ENCODE measurements at regions not wholly inside any gene's neighbourhood (a gene's known extent, or its start where the extent isn't known, plus 50 kb on each side); places are given as distances from the start of the nearest gene placed in this dataset.
"Not testable (repeated sequence)": the region's sequence is repeated elsewhere in the genome, so short reads cannot be mapped to it uniquely, and the experiment has no call there.

GRCh38 chr13:112145551-112146360 is 78.8 kb downstream of the SOX1 start:
- no peak for DNase-seq

GRCh38 chr13:112150352-112150751 is 83.4 kb downstream of the SOX1 start:
- DNase-seq: no peak

GRCh38 chr13:112152846-112153245 is 85.9 kb downstream of the SOX1 start:
- no peak for DNase-seq

DNA sequence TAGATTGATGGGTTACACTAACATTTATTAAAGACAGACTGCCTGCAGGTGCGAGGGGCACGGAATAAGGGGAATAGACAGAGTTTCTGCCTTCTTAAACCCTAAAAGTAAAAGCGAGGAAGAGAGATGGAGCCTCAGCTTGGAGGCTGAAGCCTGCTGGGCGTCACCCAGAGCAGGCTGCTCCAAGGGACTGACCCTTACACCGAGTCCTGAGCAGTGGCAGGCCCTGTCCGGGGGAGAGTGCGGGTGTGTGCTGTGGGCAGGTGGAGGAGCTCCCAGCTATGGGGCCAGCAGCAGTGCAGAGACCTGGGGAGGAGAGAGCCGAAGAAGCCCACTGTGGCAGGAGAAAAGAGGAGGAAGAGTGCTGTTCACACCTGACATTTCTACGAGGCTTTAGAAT is 86.4 kb downstream of the SOX1 start:
- no peak for DNase-seq

- DNase-seq: no peak
These were observed 86.9 kb downstream of the SOX1 start for GRCh38 chr13:112153846-112154245.

GRCh38 chr13:112154301-112155060 is 87.5 kb downstream of the SOX1 start:
- DNase-seq: no peak

DNA sequence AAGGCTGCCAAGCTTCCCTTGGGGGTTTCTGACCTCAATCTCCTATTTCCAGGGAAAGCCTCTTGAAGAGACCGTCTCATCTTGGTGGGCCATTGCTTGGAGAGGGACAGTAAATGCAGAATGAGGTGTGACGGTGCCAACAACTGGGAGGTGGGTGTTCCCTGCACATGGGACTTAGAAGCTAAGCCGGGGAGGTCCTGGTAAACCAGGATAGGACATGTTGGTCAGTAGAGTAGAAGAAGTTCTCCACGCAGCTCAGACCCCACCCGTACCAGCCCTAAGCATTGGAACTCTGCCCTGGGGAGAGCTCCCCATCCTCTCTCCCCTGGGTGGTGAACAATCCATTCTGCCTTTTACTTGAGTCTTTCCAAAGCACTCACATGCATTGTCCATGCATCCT is 92.0 kb downstream of the SOX1 start:
- DNase-seq: no peak

GRCh38 chr13:112159575-112160547 is 92.9 kb downstream of the SOX1 start:
- DNase-seq: no peak

GRCh38 chr13:112160558-112160957 is 93.6 kb downstream of the SOX1 start:
- no peak for DNase-seq

DNA sequence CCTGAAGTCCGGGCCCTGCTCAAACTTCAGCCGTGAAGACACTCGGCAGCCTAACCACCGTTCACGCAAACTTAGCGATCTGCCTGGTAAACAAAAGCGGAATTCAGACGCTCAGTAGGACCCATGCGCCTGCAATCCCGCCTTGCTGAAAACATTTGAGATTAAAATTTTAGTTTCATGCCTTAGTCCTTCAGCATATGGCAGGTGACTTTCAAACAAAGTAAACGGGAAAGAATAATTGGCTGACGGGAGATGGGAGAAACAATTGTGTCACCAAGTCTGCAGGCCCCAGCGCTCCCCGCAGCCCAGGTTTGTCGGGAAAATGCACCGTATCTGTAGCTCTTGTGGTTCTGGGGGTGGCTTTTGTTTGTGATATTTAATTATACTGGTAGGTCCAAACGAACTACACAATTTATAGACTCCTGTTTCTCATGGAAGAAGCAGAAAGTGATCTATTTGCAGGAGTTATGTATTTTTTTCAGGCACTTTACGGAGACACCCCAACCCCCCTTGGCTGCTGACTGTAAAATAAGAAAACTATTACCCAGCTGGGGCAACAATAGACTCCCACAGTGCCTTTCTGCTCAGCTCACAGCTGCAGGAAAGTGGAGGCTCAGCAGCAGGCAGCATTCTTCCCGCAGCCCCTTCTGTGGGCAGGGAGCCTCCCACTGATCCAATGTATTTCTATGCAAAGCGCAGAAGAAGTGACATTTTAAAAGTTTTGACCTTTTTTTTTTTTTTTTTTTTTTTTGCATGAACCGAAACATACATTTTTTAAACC is 94.8 kb downstream of the SOX1 start:
- no peak for DNase-seq

DNA sequence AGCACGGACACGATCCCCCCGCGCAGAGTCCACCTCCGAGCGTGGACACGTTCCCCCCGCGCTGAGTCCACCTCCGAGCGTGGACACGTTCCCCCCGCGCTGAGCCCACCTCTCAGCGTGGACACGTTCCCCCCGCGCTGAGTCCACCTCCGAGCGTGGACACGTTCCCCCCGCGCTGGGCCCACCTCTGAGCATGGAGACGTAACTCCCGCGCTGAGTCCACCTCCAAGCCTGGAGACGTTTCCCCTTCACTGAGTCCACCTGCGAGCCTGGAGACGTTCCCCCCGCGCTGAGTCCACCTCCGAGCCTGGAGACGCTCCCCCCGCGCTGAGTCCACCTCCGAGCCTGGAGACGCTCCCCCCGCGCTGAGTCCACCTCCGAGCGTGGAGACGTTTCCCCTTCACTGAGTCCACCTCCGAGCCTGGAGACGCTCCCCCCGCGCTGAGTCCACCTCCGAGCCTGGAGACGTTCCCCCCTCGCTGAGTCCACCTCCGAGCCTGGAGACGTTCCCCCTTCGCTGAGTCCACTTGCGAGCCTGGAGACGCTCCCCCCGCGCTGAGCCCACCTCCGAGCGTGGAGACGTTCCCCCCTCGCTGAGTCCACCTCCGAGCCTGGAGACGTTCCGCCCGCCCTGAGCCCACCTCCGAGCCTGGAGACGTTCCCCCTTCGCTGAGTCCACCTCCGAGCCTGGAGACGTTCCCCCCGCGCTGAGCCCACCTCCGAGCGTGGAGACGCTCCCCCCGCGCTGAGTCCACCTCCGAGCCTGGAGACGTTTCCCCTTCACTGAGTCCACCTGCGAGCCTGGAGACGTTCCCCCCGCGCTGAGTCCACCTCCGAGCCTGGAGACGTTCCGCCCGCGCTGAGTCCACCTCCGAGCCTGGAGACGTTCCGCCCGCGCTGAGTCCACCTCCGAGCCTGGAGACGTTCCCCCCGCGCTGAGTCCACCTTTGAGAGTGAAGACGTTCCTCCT is 97.0 kb downstream of the SOX1 start:
- DNase-seq: not testable (repeated sequence)

- DNase-seq: no peak
These were observed 98.8 kb downstream of the SOX1 start for GRCh38 chr13:112165712-112166111.

- DNase-seq: no peak
These were observed 101.8 kb downstream of the SOX1 start for GRCh38 chr13:112168761-112169160.

DNA sequence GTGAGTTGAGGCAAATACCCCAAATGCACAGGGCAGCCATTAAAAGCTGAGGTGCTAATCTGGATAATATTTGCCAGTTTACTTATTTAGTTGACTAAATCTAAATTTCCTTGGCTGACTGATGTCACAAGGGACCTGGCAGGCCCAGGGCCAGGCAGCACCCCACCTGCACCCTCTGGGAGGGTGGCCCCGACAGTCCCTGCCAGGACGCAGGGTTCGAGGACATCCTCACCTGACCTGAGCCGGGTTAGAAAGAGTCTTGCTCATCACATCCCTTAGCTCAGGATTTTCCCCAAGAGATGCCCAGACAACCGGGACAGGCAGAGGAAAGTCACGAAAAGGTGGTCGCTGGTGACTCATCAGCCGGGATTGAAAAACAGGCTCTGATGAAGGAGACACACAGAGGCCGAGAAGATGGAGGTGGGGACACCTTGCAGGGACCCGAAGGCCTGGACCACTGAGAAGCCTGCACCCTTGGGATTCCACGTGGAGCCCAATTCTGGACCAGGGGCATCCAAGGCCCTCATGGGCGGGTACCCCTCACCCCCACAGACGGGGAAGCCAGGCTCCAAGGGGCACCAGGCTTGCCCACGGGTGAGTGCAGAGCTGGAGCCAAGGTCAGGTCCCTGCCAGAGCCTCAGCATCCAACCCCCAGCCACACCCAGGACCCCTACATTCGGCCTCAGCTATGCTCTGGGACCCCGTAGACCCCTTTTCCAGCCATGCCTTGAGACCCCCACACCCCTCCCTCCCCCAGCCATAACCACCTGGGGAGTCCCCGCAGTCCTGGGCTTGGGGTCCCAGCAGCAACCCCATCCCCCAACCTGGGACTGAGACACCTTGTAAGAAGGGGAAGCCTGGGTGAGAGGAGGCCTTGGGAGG is 103.2 kb downstream of the SOX1 start:
- DNase-seq: no peak

DNA sequence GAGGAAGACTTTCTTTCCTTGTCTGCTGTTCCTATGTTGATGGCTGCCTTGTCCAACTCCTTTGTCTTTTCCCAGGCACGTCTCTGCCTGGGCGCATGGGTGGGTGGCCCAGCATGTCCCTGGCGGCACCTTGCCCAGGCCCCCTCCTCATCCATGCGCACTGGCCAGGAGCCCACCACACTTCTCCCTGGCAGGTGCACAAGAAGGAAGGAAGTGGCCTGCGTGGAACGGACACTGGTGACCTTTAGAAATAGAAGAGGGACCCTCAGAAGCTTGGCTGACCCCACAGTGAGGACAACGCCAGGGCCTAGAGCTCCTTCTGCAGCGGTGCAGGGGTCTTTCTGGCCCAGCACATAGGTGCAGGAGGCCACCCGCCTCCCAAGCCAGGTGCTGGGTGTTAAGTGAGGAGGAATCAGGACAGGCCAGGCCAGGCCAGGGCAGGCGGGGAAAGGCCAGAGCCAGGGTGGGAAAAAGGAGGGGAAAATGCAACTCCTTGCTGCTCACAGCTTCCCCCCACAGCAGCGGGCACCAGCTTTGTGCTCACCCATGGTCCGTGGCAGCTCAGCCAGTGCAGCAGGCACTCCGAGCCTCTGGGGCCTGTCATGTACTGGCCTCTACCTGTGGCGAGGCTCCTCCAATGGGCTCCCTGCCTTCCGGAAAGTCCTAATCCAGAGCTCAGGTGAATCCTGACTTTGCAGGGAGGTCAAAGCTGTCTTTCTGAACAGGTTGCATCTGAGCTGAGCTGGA is 104.0 kb downstream of the SOX1 start:
- DNase-seq: no peak

GRCh38 chr13:112171570-112171965 is 104.6 kb downstream of the SOX1 start:
- DNase-seq: no peak

GRCh38 chr13:112172017-112172416 is 105.1 kb downstream of the SOX1 start:
- no peak for DNase-seq

GRCh38 chr13:112172641-112173251 is 105.8 kb downstream of the SOX1 start:
- peak in 9 of 14 donors; percentile 34 to 80 (median 60) for DNase-seq

Data from C1 segment of cervical spinal cord (tissue), 14 donors.